ENCODE measurements at regions not wholly inside any gene's neighbourhood (a gene's known extent, or its start where the extent isn't known, plus 50 kb on each side); places are given as distances from the start of the nearest gene placed in this dataset.

- no peak overlapping the region for H3K4me2 ChIP-seq (ENCODE audit: low read length)
- H3K4me1 ChIP-seq (ENCODE audit: control insufficient read depth in 1 of 2, insufficient read depth in 2 of 2, low read length in 2 of 2) = no peaks in the 10 kb centered on the region
- ChIA-PET POLR2A (no interaction called here), RAD21 (ENCODE audit: low non-redundant PET in 1 of 2, low total read pairs in 2 of 2, uncharacterized antibody in 2 of 2, unreplicated experiment in 2 of 2) (no interaction called here), CTCF (no interaction called here)
- H2AFZ ChIP-seq (ENCODE audit: low read depth, low read length, poor library complexity, severe bottlenecking) = no peak overlapping the region
- TF ChIP-seq EGR1 (IDR thresholded peaks at IDR 0.05; ENCODE audit: low read depth) (no peak), ELF1 (IDR thresholded peaks at IDR 0.05; ENCODE audit: borderline replicate concordance, low read depth) (no peak), FOSL1 (IDR thresholded peaks at IDR 0.05; ENCODE audit: low read depth) (no peak), POLR2A (IDR thresholded peaks at IDR 0.05; ENCODE audit: borderline replicate concordance, extremely low read depth, insufficient read depth, insufficient read length) (no peak), EZH2 (IDR thresholded peaks at IDR 0.05) (no peak), EZH2phosphoT487 (IDR thresholded peaks at IDR 0.05; ENCODE audit: borderline replicate concordance) (no peak), SIN3A (IDR thresholded peaks at IDR 0.05; ENCODE audit: low read depth) (no peak), POLR2AphosphoS5 (IDR thresholded peaks at IDR 0.05; ENCODE audit: low read depth, low read length) (no peak), YY1 (IDR thresholded peaks at IDR 0.05; ENCODE audit: extremely low read depth, insufficient replicate concordance, low read depth, low read length) (no peak), RAD21 (IDR thresholded peaks at IDR 0.05; ENCODE audit: low read depth) (no peak), ZFX (IDR thresholded peaks at IDR 0.05) (no peak), CBX3 (IDR thresholded peaks at IDR 0.05; ENCODE audit: low read depth) (no peak), SRF (IDR thresholded peaks at IDR 0.05; ENCODE audit: low read depth) (no peak), TCF7L2 (IDR thresholded peaks at IDR 0.05; ENCODE audit: borderline replicate concordance, extremely low read depth, insufficient read depth, insufficient read length) (no peak), REST (IDR thresholded peaks at IDR 0.05; ENCODE audit: low read depth) (no peak)
- TF ChIP-seq, protein P1, sequence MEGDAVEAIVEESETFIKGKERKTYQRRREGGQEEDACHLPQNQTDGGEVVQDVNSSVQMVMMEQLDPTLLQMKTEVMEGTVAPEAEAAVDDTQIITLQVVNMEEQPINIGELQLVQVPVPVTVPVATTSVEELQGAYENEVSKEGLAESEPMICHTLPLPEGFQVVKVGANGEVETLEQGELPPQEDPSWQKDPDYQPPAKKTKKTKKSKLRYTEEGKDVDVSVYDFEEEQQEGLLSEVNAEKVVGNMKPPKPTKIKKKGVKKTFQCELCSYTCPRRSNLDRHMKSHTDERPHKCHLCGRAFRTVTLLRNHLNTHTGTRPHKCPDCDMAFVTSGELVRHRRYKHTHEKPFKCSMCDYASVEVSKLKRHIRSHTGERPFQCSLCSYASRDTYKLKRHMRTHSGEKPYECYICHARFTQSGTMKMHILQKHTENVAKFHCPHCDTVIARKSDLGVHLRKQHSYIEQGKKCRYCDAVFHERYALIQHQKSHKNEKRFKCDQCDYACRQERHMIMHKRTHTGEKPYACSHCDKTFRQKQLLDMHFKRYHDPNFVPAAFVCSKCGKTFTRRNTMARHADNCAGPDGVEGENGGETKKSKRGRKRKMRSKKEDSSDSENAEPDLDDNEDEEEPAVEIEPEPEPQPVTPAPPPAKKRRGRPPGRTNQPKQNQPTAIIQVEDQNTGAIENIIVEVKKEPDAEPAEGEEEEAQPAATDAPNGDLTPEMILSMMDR (IDR thresholded peaks at IDR 0.05 in 2 of 3, conservative IDR thresholded peaks at IDR 0.05 in 1 of 3; ENCODE audit: borderline replicate concordance in 1 of 3, insufficient read depth in 1 of 3, low read depth in 2 of 3, low read length in 2 of 3) = no peak
- TF ChIP-seq, protein P2, sequence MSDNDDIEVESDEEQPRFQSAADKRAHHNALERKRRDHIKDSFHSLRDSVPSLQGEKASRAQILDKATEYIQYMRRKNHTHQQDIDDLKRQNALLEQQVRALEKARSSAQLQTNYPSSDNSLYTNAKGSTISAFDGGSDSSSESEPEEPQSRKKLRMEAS (IDR thresholded peaks at IDR 0.05) = no peak
- no peaks in the 10 kb centered on the region for H3K79me2 ChIP-seq (ENCODE audit: insufficient read depth, low read length)
- no peak overlapping the region for H3K27ac ChIP-seq (ENCODE audit: low read depth, low read length)
- no peak overlapping the region for H3K4me3 ChIP-seq (replicated peaks in 1 of 2; ENCODE audit: low read depth in 1 of 2, low read length in 2 of 2)
- H3K36me3 ChIP-seq (ENCODE audit: control insufficient read depth in 1 of 2, insufficient read depth in 2 of 2, low read length in 2 of 2) = no peaks in the 10 kb centered on the region
- BruUV-seq (replicated peaks) = no TSS peak
- H3K9me2 ChIP-seq (ENCODE audit: insufficient read depth) = no peaks in the 10 kb centered on the region
- ATAC-seq (no peak), DNase-seq (ENCODE audit: low read depth, low spot score) (no peak)
- H3K9ac ChIP-seq (ENCODE audit: low read length) = no peak overlapping the region
- intact Hi-C loops (cut with micrococcal nuclease) = no loop called here
- H3K9me3 ChIP-seq (ENCODE audit: control insufficient read depth in 1 of 2, insufficient read depth in 1 of 2, low read depth in 1 of 2, low read length in 2 of 2) = no peaks in the 10 kb centered on the region
- no peaks in the 10 kb centered on the region for H3K27me3 ChIP-seq (ENCODE audit: insufficient read depth, low read length)
- H4K20me1 ChIP-seq (ENCODE audit: insufficient read depth) = no peaks in the 10 kb centered on the region
Measured at GRCh38 chr18:46386788-46387187, 270.2 kb downstream of the LOXHD1 start.

Data from HCT116 (cell line).